B cell (primary cell): ENCODE measurements at regions not wholly inside any gene's neighbourhood (a gene's known extent, or its start where the extent isn't known, plus 50 kb on each side); places are given as distances from the start of the nearest gene placed in this dataset.

Source experiments
- CTCF ChIP-seq: fragments of 200-600 bp; IDR thresholded peaks from one replicate; pipeline ENCODE4 v1.8.0; 2022; ENCODE audit warnings: antibody characterized with exemption, mild to moderate bottlenecking
- EZH2 ChIP-seq: IDR thresholded peaks from 2 replicates; pipeline ENCODE4 v1.6.1; 2012; ENCODE audit warnings: borderline replicate concordance, low read depth, mild to moderate bottlenecking, moderate library complexity, low read length; ENCODE audit not compliant: insufficient read depth, poor library complexity, severe bottlenecking

GRCh38 chr11:10927538-10927937 is 69.7 kb upstream of the ZBED5 start:
- TF ChIP-seq CTCF (no peak), EZH2 (no peak)
